Esophagus squamous epithelium (tissue), 4 donors: ENCODE measurements at regions not wholly inside any gene's neighbourhood (a gene's known extent, or its start where the extent isn't known, plus 50 kb on each side); places are given as distances from the start of the nearest gene placed in this dataset.

Source experiments
- POLR2A ChIP-seq, 4 donors: fragments of 450-650 bp; IDR thresholded peaks; one replicate each; pipeline ENCODE4 v1.6.1; 2017; ENCODE audit warnings: antibody characterized with exemption in 4 of 4, mild to moderate bottlenecking in 4 of 4, moderate library complexity in 3 of 4
- TF ChIP-seq, protein P1 (sequence below), 6 experiments: fragments of 450-650 bp in 4 of 6; fragments of 200-600 bp in 2 of 6; sonication (generic) in 2 of 6; IDR thresholded peaks; one replicate each; pipeline ENCODE4 v1.5.1; 2016 to 2019; ENCODE audit warnings: antibody characterized with exemption in 6 of 6, mild to moderate bottlenecking in 4 of 6, moderate library complexity in 4 of 6

DNA sequence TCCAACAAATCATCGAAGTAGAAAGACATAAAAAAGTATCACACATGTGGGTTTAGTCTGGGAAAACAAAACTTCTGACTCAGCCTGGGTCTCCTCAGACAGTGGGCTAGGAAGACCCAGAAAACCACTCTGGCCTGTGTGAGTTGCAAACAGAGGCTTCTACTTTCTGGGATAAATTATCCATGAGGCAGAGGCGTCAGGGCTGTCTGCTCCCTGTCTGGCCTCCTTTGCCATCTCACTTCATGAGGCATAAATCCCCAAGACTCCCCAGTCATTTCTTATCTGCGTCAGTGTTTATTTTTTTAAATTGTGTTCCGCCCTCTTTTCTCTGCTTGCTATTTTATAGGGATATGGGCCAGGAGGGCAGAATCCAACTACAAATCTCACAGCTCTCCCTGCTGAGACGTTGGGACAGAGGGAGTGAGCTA, 80.6 kb upstream of the TRABD2B start:
- TF ChIP-seq, protein P1, sequence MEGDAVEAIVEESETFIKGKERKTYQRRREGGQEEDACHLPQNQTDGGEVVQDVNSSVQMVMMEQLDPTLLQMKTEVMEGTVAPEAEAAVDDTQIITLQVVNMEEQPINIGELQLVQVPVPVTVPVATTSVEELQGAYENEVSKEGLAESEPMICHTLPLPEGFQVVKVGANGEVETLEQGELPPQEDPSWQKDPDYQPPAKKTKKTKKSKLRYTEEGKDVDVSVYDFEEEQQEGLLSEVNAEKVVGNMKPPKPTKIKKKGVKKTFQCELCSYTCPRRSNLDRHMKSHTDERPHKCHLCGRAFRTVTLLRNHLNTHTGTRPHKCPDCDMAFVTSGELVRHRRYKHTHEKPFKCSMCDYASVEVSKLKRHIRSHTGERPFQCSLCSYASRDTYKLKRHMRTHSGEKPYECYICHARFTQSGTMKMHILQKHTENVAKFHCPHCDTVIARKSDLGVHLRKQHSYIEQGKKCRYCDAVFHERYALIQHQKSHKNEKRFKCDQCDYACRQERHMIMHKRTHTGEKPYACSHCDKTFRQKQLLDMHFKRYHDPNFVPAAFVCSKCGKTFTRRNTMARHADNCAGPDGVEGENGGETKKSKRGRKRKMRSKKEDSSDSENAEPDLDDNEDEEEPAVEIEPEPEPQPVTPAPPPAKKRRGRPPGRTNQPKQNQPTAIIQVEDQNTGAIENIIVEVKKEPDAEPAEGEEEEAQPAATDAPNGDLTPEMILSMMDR (IDR thresholded peaks at IDR 0.05), result no peak
- TF ChIP-seq POLR2A (IDR thresholded peaks at IDR 0.05), result no peak
